Fibroblast of lung (primary cell): ENCODE measurements at regions not wholly inside any gene's neighbourhood (a gene's known extent, or its start where the extent isn't known, plus 50 kb on each side); places are given as distances from the start of the nearest gene placed in this dataset.

Experiments
- CTCF ChIP-seq, 2 donors: IDR thresholded peaks in 1 of 2; conservative IDR thresholded peaks in 1 of 2; 1 replicate in 1 of 2; 2 replicates in 1 of 2; pipeline ENCODE4 v1.5.1; 2011 to 2012; ENCODE audit warnings: low read length in 2 of 2, control low read depth in 1 of 2, inconsistent platforms in 1 of 2, low read depth in 1 of 2, mild to moderate bottlenecking in 1 of 2
- EZH2 ChIP-seq: IDR thresholded peaks from 2 replicates; pipeline ENCODE4 v1.5.1; 2012; ENCODE audit warnings: low read length, control low read depth, mild to moderate bottlenecking; ENCODE audit errors: missing control alignments

DNA sequence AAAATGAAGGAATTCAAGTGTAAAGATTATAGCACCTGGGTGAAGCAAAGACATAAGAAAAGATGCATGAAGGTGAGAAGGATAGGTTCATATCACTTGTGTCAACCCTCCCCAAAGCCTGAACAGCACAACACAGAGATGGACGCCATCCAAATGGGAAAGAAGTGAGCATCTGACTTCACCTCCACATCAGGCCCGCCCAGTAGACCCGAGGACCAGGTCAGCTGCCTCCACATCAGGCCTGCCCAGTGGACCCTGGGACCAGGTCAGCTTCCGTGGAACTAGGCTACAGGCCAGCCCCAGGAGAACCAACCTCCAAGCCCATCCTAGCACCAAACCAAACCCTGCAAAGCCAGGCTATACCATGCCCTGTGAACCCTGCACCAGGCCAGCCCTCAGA is 862.9 kb downstream of the UQCRFS1 start:
- TF ChIP-seq CTCF (conservative IDR thresholded peaks at IDR 0.05 in 1 of 2, IDR thresholded peaks at IDR 0.05 in 1 of 2; ENCODE audit: low read depth in 1 of 2, low read length in 2 of 2): no peak
- TF ChIP-seq EZH2: no peak
